Right kidney (tissue), 1 donor: ENCODE measurements at regions not wholly inside any gene's neighbourhood (a gene's known extent, or its start where the extent isn't known, plus 50 kb on each side); places are given as distances from the start of the nearest gene placed in this dataset.

ENCODE experiments used
- DNase-seq: peaks from one replicate; pipeline ENCODE4 v3.0.0-alpha.2; 2016

- DNase-seq = no peak
Observed at GRCh38 chrX:16222151-16222550, 54.9 kb downstream of the MAGEB17 start.

GRCh38 chrX:16223385-16223784 is 56.1 kb downstream of the MAGEB17 start:
- DNase-seq = no peak

DNA sequence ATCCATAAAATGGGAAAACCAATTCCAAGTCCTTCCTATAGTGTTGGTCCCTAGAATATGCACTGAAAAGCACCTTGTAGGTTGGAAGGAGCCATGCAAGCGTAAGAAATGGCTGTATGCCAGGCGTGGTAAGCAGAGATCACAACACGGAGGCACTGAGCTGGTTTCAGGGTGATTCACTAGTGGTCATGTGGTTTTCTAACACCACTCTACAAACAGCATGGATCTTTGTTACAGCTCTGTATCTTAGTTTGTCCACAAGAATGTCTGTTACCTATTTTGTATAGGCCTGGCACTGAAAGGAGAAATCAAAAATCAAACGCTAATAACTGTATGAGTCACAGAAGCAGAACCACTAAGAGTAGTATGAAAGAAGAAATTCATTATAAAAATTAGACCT is 71.9 kb downstream of the MAGEB17 start:
- no peak for DNase-seq

GRCh38 chrX:16240231-16240905 is 73.1 kb downstream of the MAGEB17 start:
- DNase-seq = no peak

DNA sequence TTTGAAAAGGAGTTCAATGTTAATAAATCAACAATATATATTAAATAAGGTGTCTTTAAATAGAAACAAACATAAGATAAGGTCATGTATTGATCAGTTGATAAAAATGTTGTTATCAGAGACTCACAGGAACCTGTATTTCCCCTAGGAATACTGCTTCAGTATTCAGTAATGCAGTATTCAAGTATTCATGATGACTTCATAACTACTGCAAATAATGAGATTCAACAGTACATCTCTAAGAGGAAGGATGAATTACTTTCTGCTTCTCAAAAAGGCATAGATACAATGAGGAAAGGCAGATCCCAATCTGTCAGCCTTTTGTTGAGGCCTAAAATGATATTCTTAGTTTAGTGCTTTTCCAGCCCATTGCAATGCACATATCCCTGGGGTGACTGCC is 73.7 kb downstream of the MAGEB17 start:
- no peak for DNase-seq

DNA sequence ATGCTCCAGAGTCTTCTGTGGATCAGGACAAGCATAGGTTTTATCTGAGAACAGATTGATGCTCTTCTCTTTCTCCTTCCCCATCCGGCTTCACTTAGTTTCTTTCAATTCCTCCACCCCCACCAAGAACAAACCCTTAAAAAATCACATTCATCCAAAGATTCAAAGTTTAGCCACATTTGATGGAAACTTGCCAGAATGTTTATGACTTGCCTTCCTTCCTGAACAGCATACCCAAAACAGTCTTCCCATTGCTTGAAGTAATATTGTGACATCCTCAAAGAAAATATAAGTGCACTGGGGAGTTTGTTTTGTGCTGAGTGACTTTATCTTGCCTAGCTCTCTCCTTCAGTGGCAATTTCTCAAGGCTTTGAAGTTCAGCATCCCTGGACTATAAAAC is 83.0 kb downstream of the MAGEB17 start:
- DNase-seq = no peak

DNA sequence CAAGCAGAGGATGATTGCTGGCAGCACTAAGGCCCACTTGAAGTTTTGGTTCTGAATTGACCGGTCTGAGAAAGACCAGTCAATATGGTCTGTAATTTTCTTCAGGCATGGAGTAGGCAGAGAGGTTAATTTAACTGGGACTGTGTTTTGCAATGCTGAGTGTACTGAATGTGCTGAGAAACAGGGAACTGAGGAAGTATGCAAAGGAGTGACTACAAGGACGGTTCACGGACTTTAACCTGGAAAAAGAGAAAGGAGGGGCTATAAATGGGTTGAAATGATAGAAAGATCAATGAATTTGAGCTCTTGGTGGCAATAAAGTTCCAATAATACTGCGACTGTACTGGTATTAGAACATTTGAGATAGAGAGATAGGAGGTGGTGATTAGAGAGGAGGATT is 84.5 kb downstream of the MAGEB17 start:
- DNase-seq = no peak

DNA sequence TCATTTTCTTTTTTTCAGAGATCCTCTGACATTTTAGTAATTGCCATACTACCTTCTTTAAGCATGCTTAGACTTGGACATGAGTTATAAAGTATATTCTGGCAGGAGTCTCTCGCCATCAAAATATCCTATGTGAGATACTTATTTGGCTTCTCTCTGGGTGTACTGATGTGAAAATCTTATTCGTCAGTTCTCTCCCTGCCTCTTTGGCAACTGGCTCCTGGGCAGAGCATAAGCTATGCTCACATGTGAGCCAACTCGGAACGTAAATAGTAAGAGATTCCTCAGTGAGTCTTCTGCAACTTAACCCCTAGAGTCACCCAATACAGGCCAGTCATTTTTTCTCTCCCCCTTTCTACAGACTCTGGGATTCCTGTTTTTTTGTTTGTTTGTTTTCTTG is 91.6 kb downstream of the MAGEB17 start:
- no peak for DNase-seq

GRCh38 chrX:16267431-16267830 is 100.2 kb downstream of the MAGEB17 start:
- DNase-seq = no peak

DNA sequence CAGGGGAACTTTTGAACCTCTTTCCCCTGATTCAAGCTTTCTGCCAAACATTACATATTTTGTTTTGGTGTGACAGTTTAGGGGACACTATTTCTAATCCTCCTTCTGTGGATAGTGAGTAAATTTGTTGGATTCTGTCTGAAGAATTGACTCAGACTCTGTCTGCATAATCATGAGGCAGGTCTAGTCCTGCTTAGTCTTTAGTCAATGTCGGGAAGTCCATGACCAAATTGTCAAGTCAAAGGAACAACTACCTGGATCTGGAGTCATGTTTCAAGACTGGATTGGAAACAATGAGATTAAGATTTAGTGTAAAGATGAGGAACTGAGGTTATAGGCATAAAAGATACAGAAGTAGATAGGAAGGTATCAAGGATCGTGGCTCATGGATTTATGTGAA is 100.9 kb downstream of the MAGEB17 start:
- no peak for DNase-seq

DNA sequence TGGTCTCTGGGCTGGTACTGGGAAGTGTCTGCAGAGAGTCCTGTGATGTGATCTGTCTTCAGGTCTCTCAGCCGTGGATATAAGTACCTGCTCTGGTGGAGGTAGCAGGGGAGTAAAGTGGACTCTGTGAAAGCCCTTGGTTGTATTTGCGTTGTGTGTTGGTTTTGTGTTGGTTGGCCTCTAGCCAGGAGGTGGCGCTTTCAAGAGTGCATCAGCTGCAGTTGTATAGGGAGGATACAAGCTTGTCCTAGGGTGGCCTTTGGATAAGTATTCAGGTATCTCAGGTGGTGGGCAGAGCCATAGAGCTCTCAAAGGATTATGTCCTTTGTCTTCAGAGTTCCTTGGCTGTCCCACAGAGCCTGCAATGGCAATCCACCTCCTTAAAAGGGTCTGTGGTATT is 111.6 kb downstream of the MAGEB17 start:
- no peak for DNase-seq

GRCh38 chrX:16282209-16282608 is 114.9 kb downstream of the MAGEB17 start:
- no peak for DNase-seq

GRCh38 chrX:16284842-16285241 is 117.6 kb downstream of the MAGEB17 start:
- no peak for DNase-seq

- no peak for DNase-seq
Observed at GRCh38 chrX:16290997-16291396, 123.7 kb downstream of the MAGEB17 start.

- no peak for DNase-seq
Observed at GRCh38 chrX:16300831-16301230, 133.6 kb downstream of the MAGEB17 start.

DNA sequence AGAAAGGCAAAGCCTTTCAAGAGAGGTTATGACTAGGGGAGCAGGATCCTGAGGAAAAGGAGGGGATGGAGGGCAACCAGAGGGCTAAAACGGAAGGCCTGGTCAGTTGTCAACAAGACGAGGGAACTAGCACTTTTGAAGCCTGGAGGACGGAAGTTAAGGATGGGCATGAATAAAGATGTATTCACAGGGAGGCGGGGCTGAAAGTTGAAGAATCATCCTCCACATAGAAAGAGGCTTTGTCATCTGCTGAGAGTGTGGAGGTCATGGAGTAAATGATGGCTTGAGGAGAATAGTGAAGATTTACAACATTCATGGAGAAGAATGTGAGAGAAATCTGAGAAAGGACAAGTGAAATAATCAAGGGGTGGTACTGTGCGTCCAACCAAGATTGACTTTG is 137.5 kb downstream of the MAGEB17 start:
- no peak for DNase-seq

GRCh38 chrX:16305187-16305586 is 137.9 kb downstream of the MAGEB17 start:
- no peak for DNase-seq

GRCh38 chrX:16307950-16308349 is 140.7 kb downstream of the MAGEB17 start:
- DNase-seq = no peak

DNA sequence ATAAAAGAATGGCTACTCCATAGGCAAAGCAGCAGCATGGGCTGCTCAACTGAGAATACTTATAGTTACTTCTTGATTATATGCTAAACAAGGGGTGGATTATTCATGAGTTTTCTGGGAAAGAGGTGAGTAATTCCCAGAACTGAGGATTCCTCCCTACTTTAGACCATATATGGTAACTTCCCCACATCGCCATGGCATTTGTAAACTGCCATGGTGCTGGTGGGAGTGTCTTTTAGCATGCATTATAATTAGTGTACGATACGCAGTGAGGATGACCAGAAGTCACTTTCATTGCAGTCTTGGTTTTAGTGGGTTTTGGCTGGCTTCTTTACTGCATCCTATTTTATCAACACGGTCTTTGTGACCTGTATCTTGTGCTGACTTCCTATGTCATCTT is 141.5 kb downstream of the MAGEB17 start:
- no peak for DNase-seq

- no peak for DNase-seq
Observed at GRCh38 chrX:16310326-16310725, 143.0 kb downstream of the MAGEB17 start.

GRCh38 chrX:16311671-16312070 is 144.4 kb downstream of the MAGEB17 start:
- DNase-seq = no peak

GRCh38 chrX:16312761-16313623 is 145.7 kb downstream of the MAGEB17 start:
- DNase-seq = no peak

- DNase-seq = no peak
Observed at GRCh38 chrX:16316331-16316730, 149.1 kb downstream of the MAGEB17 start.

- DNase-seq = no peak
Observed at GRCh38 chrX:16319929-16320328, 152.6 kb downstream of the MAGEB17 start.
